SK-N-MC (cell line): ENCODE measurements at regions not wholly inside any gene's neighbourhood (a gene's known extent, or its start where the extent isn't known, plus 50 kb on each side); places are given as distances from the start of the nearest gene placed in this dataset.

ENCODE experiments used
- EZH2 ChIP-seq: fragments of 200-600 bp; sonication (generic); IDR thresholded peaks from one replicate; pipeline ENCODE4 v1.6.1; 2017; ENCODE audit warnings: antibody characterized with exemption
- POLR2AphosphoS5 ChIP-seq: IDR thresholded peaks from 2 replicates; pipeline ENCODE4 v1.6.1; 2012; ENCODE audit warnings: mild to moderate bottlenecking, low read depth, low read length, borderline replicate concordance

- TF ChIP-seq EZH2 (no peak), POLR2AphosphoS5 (no peak)
Measured at GRCh38 chr11:133606124-133606523, 73.8 kb upstream of the OPCML start.
